ENCODE measurements at regions not wholly inside any gene's neighbourhood (a gene's known extent, or its start where the extent isn't known, plus 50 kb on each side); places are given as distances from the start of the nearest gene placed in this dataset.

- TF ChIP-seq POLR2A (IDR thresholded peaks at IDR 0.05; ENCODE audit: low read depth, low read length) (no peak), SIX5 (IDR thresholded peaks at IDR 0.05; ENCODE audit: low read depth, low read length, severe bottlenecking) (no peak), CTCF (IDR thresholded peaks at IDR 0.05 in 2 of 3, conservative IDR thresholded peaks at IDR 0.05 in 1 of 3; ENCODE audit: control insufficient read depth in 2 of 3, extremely low read depth in 1 of 3, insufficient read depth in 1 of 3, low read depth in 3 of 3, low read length in 3 of 3) (no peak), CBX3 (IDR thresholded peaks at IDR 0.05; ENCODE audit: borderline replicate concordance, low read depth) (no peak), POLR2AphosphoS5 (IDR thresholded peaks at IDR 0.05; ENCODE audit: low read length) (no peak), SRF (IDR thresholded peaks at IDR 0.05; ENCODE audit: low read depth in 2 of 2, low read length in 2 of 2) (no peak), ZBTB11 (CRISPR knock-in tag; IDR thresholded peaks at IDR 0.05) (no peak), PRDM15 (CRISPR knock-in tag; IDR thresholded peaks at IDR 0.05) (no peak), TAF1 (IDR thresholded peaks at IDR 0.05; ENCODE audit: borderline replicate concordance, low read depth, low read length) (no peak), CHD2 (IDR thresholded peaks at IDR 0.05; ENCODE audit: borderline replicate concordance, low read depth, low read length) (no peak)
These were observed 568.4 kb upstream of the AGA start for GRCh38 chr4:178010596-178010995.

Data from GM12878 (cell line).